Liver (tissue), 3 donors: ENCODE measurements at regions not wholly inside any gene's neighbourhood (a gene's known extent, or its start where the extent isn't known, plus 50 kb on each side); places are given as distances from the start of the nearest gene placed in this dataset.

ENCODE experiments used
- CTCF ChIP-seq: fragments of 150-350 bp; IDR thresholded peaks from 2 replicates; pipeline ENCODE4 v1.5.1; 2017; ENCODE audit warnings: improper control_type of control experiment, low read depth, low read length; ENCODE audit not compliant: missing input control
- EGR1 ChIP-seq, 2 donors: IDR thresholded peaks; 2 replicates each; pipeline ENCODE4 v1.6.1; 2016 to 2018; ENCODE audit warnings: antibody characterized with exemption in 2 of 2, low read depth in 2 of 2
- FOXA1 ChIP-seq: IDR thresholded peaks from 2 replicates; pipeline ENCODE4 v1.6.1; 2016; ENCODE audit warnings: antibody characterized with exemption
- GABPA ChIP-seq, 2 donors: IDR thresholded peaks in 1 of 2; conservative IDR thresholded peaks in 1 of 2; 2 replicates each; pipeline ENCODE4 v1.6.1; 2016; ENCODE audit warnings: antibody characterized with exemption in 2 of 2, mild to moderate bottlenecking in 1 of 2, moderate library complexity in 1 of 2
- HNF4G ChIP-seq: IDR thresholded peaks from 2 replicates; pipeline ENCODE4 v1.6.1; 2016; ENCODE audit warnings: antibody characterized with exemption
- YY1 ChIP-seq: IDR thresholded peaks from 2 replicates; pipeline ENCODE4 v1.6.1; 2016; ENCODE audit warnings: antibody characterized with exemption, mild to moderate bottlenecking
- TF ChIP-seq, protein P1 (sequence below): IDR thresholded peaks from 2 replicates; pipeline ENCODE4 v1.6.1; 2016; ENCODE audit warnings: antibody characterized with exemption, mild to moderate bottlenecking
- TF ChIP-seq, protein P2 (sequence below): IDR thresholded peaks from 2 replicates; pipeline ENCODE4 v1.6.1; 2016; ENCODE audit warnings: antibody characterized with exemption
- donor health status: healthy.
- donor health status: healthy.

DNA sequence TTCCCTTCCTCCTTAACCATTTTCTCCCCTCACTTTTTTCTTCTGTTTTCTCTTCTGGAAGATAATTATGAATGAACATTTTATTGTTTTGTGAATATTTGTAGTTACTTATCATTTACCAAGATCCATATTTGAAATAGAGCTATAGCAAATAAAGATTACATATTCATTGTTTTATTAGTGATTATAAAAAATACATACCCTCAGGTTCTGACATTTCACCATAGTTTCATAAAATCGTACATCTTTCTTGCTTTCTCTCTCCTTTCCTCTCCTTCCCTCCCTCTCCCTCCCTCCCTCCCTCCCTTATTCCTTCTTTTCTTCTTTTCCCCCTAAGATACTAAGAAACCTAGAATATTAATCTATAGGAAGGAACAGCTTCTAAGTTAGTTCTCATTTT lies 410.9 kb upstream of the GOLIM4 start:
- TF ChIP-seq GABPA (IDR thresholded peaks at IDR 0.05 in 1 of 2, conservative IDR thresholded peaks at IDR 0.05 in 1 of 2) (no peak), CTCF (no peak), FOXA1 (no peak), HNF4G (no peak), EGR1 (IDR thresholded peaks at IDR 0.05; ENCODE audit: low read depth in 2 of 2) (no peak), YY1 (no peak)
- TF ChIP-seq, protein P1, sequence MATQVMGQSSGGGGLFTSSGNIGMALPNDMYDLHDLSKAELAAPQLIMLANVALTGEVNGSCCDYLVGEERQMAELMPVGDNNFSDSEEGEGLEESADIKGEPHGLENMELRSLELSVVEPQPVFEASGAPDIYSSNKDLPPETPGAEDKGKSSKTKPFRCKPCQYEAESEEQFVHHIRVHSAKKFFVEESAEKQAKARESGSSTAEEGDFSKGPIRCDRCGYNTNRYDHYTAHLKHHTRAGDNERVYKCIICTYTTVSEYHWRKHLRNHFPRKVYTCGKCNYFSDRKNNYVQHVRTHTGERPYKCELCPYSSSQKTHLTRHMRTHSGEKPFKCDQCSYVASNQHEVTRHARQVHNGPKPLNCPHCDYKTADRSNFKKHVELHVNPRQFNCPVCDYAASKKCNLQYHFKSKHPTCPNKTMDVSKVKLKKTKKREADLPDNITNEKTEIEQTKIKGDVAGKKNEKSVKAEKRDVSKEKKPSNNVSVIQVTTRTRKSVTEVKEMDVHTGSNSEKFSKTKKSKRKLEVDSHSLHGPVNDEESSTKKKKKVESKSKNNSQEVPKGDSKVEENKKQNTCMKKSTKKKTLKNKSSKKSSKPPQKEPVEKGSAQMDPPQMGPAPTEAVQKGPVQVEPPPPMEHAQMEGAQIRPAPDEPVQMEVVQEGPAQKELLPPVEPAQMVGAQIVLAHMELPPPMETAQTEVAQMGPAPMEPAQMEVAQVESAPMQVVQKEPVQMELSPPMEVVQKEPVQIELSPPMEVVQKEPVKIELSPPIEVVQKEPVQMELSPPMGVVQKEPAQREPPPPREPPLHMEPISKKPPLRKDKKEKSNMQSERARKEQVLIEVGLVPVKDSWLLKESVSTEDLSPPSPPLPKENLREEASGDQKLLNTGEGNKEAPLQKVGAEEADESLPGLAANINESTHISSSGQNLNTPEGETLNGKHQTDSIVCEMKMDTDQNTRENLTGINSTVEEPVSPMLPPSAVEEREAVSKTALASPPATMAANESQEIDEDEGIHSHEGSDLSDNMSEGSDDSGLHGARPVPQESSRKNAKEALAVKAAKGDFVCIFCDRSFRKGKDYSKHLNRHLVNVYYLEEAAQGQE = no peak
- TF ChIP-seq, protein P2, sequence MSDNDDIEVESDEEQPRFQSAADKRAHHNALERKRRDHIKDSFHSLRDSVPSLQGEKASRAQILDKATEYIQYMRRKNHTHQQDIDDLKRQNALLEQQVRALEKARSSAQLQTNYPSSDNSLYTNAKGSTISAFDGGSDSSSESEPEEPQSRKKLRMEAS = no peak
